IMR-90 (cell line): ENCODE measurements at regions not wholly inside any gene's neighbourhood (a gene's known extent, or its start where the extent isn't known, plus 50 kb on each side); places are given as distances from the start of the nearest gene placed in this dataset.

ENCODE experiments used
- ATAC-seq: fragments of 200-7000 bp; cut with Tn5 transposase; 2 replicates; pipeline ENCODE4 v1.9.1; 2020; ENCODE audit warnings: low read depth, mild to moderate bottlenecking, moderate library complexity
- BruUV-seq: library from RNA; stranded (reverse); fragments of 400-500 nt; replicated peaks from 2 replicates; lab custom pipeline; 2021; lab: Mats Ljungman, UMichigan
- CTCF ChIA-PET: fragments of 300-600 bp; formaldehyde crosslinking; extraction: SDS; loops from one replicate; lab custom pipeline; 2021; ENCODE audit warnings: antibody characterized with exemption; lab: Yijun Ruan, JAX
- POLR2A ChIA-PET: fragments of 300-600 bp; sonication (Branson Sonifier 250); formaldehyde crosslinking; loops from one replicate; lab custom pipeline; 2022; ENCODE audit warnings: antibody characterized with exemption; ENCODE audit not compliant: unreplicated experiment; lab: Charles Lee
- DNase-seq: peaks from one replicate; pipeline ENCODE4 v3.0.0; 2013
- H2AFZ ChIP-seq: replicated peaks from 2 replicates; pipeline ENCODE3; 2013; ENCODE audit warnings: low read length, mild to moderate bottlenecking; ENCODE audit not compliant: poor library complexity
- H2AK5ac ChIP-seq: 2 replicates; pipeline ENCODE4 v1.6.1; 2013; ENCODE audit warnings: low read depth, low read length, inconsistent platforms
- H2AK9ac ChIP-seq: replicated peaks from 2 replicates; pipeline ENCODE3; 2013; ENCODE audit warnings: mild to moderate bottlenecking, low read depth, low read length, moderate library complexity; ENCODE audit not compliant: poor library complexity
- H2BK120ac ChIP-seq: 2 replicates; pipeline ENCODE4 v1.6.1; 2013; ENCODE audit warnings: low read depth, low read length, inconsistent platforms
- H2BK15ac ChIP-seq: 3 replicates; pipeline ENCODE4 v1.6.1; 2013; ENCODE audit warnings: low read depth, low read length, inconsistent platforms
- H2BK20ac ChIP-seq: 2 replicates; pipeline ENCODE4 v1.6.1; 2013; ENCODE audit warnings: low read depth, mild to moderate bottlenecking, inconsistent platforms, low read length, moderate library complexity
- H2BK5ac ChIP-seq: 2 replicates; pipeline ENCODE4 v1.6.1; 2013; ENCODE audit warnings: mild to moderate bottlenecking, low read depth, low read length, inconsistent platforms; ENCODE audit not compliant: poor library complexity, severe bottlenecking
- H3K14ac ChIP-seq: replicated peaks from 2 replicates; pipeline ENCODE4 v1.6.1; 2013; ENCODE audit warnings: low read depth, low read length, inconsistent platforms
- H3K18ac ChIP-seq: 2 replicates; pipeline ENCODE4 v1.6.1; 2013; ENCODE audit warnings: low read depth, low read length, control low read depth
- H3K23ac ChIP-seq: 2 replicates; pipeline ENCODE4 v1.6.1; 2013; ENCODE audit warnings: low read depth, low read length, inconsistent platforms
- H3K27ac ChIP-seq: 2 replicates; pipeline ENCODE4 v1.5.1; 2013; ENCODE audit warnings: mild to moderate bottlenecking, control low read depth, low read length; ENCODE audit not compliant: insufficient read depth
- H3K27me3 ChIP-seq: 2 replicates; pipeline ENCODE4 v1.6.1; 2013; ENCODE audit warnings: low read length; ENCODE audit not compliant: control insufficient read depth, insufficient read depth
- H3K36me3 ChIP-seq: 2 replicates; pipeline ENCODE4 v1.6.1; 2013; ENCODE audit warnings: low read length, mixed read lengths; ENCODE audit not compliant: control insufficient read depth, insufficient read depth
- H3K4ac ChIP-seq: 2 replicates; pipeline ENCODE4 v1.6.1; 2013; ENCODE audit warnings: low read depth, low read length, inconsistent platforms
- H3K4me1 ChIP-seq: 2 replicates; pipeline ENCODE4 v1.6.1; 2013; ENCODE audit warnings: low read length, mixed read lengths; ENCODE audit not compliant: control insufficient read depth, insufficient read depth
- H3K4me2 ChIP-seq: 2 replicates; pipeline ENCODE4 v1.6.1; 2013; ENCODE audit warnings: low read depth, mild to moderate bottlenecking, control low read depth, low read length, moderate library complexity
- H3K4me3 ChIP-seq: 2 replicates; pipeline ENCODE4 v1.5.1; 2013; ENCODE audit warnings: low read depth, mild to moderate bottlenecking, control low read depth, low read length, moderate library complexity; ENCODE audit not compliant: insufficient read depth
- H3K56ac ChIP-seq: 2 replicates; pipeline ENCODE4 v1.6.1; 2013; ENCODE audit warnings: low read length, inconsistent platforms; ENCODE audit not compliant: insufficient read depth; ENCODE audit errors: extremely low read depth
- H3K79me1 ChIP-seq, 2 experiments: 2 replicates each; pipeline ENCODE4 v1.6.1; 2013; ENCODE audit warnings: low read length in 2 of 2, inconsistent platforms in 1 of 2, low read depth in 1 of 2
- H3K9ac ChIP-seq: 2 replicates; pipeline ENCODE4 v1.6.1; 2013; ENCODE audit warnings: low read depth, low read length, control low read depth
- H3K9me1 ChIP-seq: 2 replicates; pipeline ENCODE4 v1.6.1; 2013; ENCODE audit warnings: low read length, inconsistent platforms; ENCODE audit not compliant: insufficient read depth
- H3K9me3 ChIP-seq: 2 replicates; pipeline ENCODE4 v1.6.1; 2013; ENCODE audit warnings: low read length; ENCODE audit not compliant: control insufficient read depth, insufficient read depth
- H4K20me1 ChIP-seq: 2 replicates; pipeline ENCODE4 v1.6.1; 2013; ENCODE audit warnings: low read length, inconsistent platforms; ENCODE audit not compliant: insufficient read depth
- H4K5ac ChIP-seq: 2 replicates; pipeline ENCODE4 v1.6.1; 2013; ENCODE audit warnings: mild to moderate bottlenecking, low read depth, low read length, control low read depth
- H4K8ac ChIP-seq, 2 experiments: 2 replicates each; pipeline ENCODE4 v1.6.1; 2013; ENCODE audit warnings: low read depth in 2 of 2, low read length in 2 of 2, control low read depth in 1 of 2, inconsistent platforms in 1 of 2
- H4K91ac ChIP-seq: 2 replicates; pipeline ENCODE4 v1.6.1; 2013; ENCODE audit warnings: low read depth, low read length, inconsistent platforms; ENCODE audit not compliant: insufficient read depth
- MAFK ChIP-seq: IDR thresholded peaks from 2 replicates; pipeline ENCODE4 v1.6.1; 2012; ENCODE audit warnings: low read depth, low read length, improper control_type of control experiment
- NFE2L2 ChIP-seq: fragments of 150-350 bp; IDR thresholded peaks from 2 replicates; pipeline ENCODE4 v1.6.1; 2016; ENCODE audit warnings: low read depth, mild to moderate bottlenecking, low read length
- WGBS, 2 experiments: methylation state at CpG; one replicate each; pipeline versions ENCODE4 v1.1.5 to v1.1.7; 2013; ENCODE audit warnings: missing lambda C conversion rate in 2 of 2; ENCODE audit not compliant: insufficient read length in 1 of 2; ENCODE audit errors: extremely low coverage in 2 of 2; 5-methylcytosine and 5-hydroxymethylcytosine counted together
- dilution Hi-C: fragments of 300-500 bp; cut with HindIII; formaldehyde crosslinking; loops from one replicate; pipeline ENCODE4 v1.14.3; 2018; ENCODE audit warnings: low sequenced_read_pairs; ENCODE audit not compliant: unreplicated experiment
- in situ Hi-C: fragments of 300-500 bp; cut with MboI; formaldehyde crosslinking; loops from 3 replicates; pipeline ENCODE4 v1.14.3; 2019; ENCODE audit warnings: low sequenced_read_pairs, inconsistent platforms, mixed read lengths
- intact Hi-C: fragments of 100-400 bp; cut with micrococcal nuclease; formaldehyde crosslinking; loops from 2 replicates; pipeline ENCODE4 v1.10.0; 2022

GRCh38 chr11:37402663-37403062, 804.6 kb upstream of the RAG2 start:
- H3K4me2 ChIP-seq: no peak overlapping the region
- TF ChIP-seq MAFK (peak; percentile 71), NFE2L2 (no peak)
- H3K27ac ChIP-seq: no peak overlapping the region
- no peak overlapping the region for H2AFZ ChIP-seq
- H3K9me1 ChIP-seq: no peaks in the 10 kb centered on the region
- no TSS peak for BruUV-seq
- H4K5ac ChIP-seq: no peak overlapping the region
- no peak overlapping the region for H2BK20ac ChIP-seq
- no peak overlapping the region for H4K8ac ChIP-seq
- no peak overlapping the region for H3K4ac ChIP-seq
- H3K4me3 ChIP-seq: no peak overlapping the region
- H3K23ac ChIP-seq: no peak overlapping the region
- no peak overlapping the region for H3K18ac ChIP-seq
- no peaks in the 10 kb centered on the region for H3K79me1 ChIP-seq
- in situ Hi-C loops (no loop called here), intact Hi-C loops (no loop called here), dilution Hi-C loops (no loop called here)
- ChIA-PET CTCF (no interaction called here), POLR2A (no interaction called here)
- no peak overlapping the region for H2AK5ac ChIP-seq
- H2BK120ac ChIP-seq: no peak overlapping the region
- no peak overlapping the region for H2BK15ac ChIP-seq
- no peak overlapping the region for H3K56ac ChIP-seq
- WGBS, 2 experiments: no CpG with 5 or more reads among the region's 1 CpG
- DNase-seq (no peak), ATAC-seq (no peak)
- H2BK5ac ChIP-seq: no peak overlapping the region
- no peaks in the 10 kb centered on the region for H3K27me3 ChIP-seq
- H3K9ac ChIP-seq: no peak overlapping the region
- no peak overlapping the region for H3K14ac ChIP-seq
- no peak overlapping the region for H2AK9ac ChIP-seq
- no peak overlapping the region for H4K91ac ChIP-seq
- no peaks in the 10 kb centered on the region for H4K20me1 ChIP-seq
- H3K4me1 ChIP-seq: no peaks in the 10 kb centered on the region
- H3K9me3 ChIP-seq: no peaks in the 10 kb centered on the region
- no peaks in the 10 kb centered on the region for H3K36me3 ChIP-seq
